Stimulated activated CD8-positive, alpha-beta memory T cell treated with anti-CD3 and anti-CD28 coated beads, Interleukin-12 subunit alpha, Interleukin-12 subunit beta, amount 100 ng/mL, for 24 hours (primary cell): ENCODE measurements at regions not wholly inside any gene's neighbourhood (a gene's known extent, or its start where the extent isn't known, plus 50 kb on each side); places are given as distances from the start of the nearest gene placed in this dataset.

Experiments
- DNase-seq: peaks from one replicate; pipeline ENCODE4 v3.0.0-alpha.2; 2020; ENCODE audit errors: extremely low read depth

- DNase-seq: no peak
Measured at GRCh38 chr15:69841113-69841828, 256.4 kb downstream of the TLE3 start.

- DNase-seq: no peak
Measured at GRCh38 chr15:69842851-69843250, 254.9 kb downstream of the TLE3 start.

GRCh38 chr15:69843276-69843899, 254.3 kb downstream of the TLE3 start:
- DNase-seq: no peak

DNA sequence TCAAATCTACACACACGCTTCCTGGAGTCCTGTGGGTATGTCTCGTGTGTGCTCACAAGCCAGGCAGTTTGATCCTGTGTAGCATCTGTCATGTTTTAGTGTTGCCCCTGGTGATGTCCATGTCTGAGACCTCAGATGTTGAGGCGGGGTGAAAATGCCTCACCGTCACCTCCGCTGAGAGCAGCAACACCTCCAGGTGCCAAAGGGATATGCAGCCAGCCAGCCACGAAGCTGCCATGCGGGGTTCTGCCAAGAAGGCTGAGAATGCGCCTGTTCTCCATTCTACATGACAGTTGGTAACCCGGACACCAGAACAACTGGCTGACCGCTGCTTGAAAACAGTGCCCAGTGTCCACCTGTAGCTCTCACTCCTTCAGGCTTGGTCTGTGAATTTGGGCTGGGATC, 253.8 kb downstream of the TLE3 start:
- DNase-seq: no peak

- DNase-seq: no peak
Measured at GRCh38 chr15:69845159-69845558, 252.6 kb downstream of the TLE3 start.

- DNase-seq: no peak
Measured at GRCh38 chr15:69847625-69848024, 250.1 kb downstream of the TLE3 start.

- no peak for DNase-seq
Measured at GRCh38 chr15:69848096-69848495, 249.6 kb downstream of the TLE3 start.

DNA sequence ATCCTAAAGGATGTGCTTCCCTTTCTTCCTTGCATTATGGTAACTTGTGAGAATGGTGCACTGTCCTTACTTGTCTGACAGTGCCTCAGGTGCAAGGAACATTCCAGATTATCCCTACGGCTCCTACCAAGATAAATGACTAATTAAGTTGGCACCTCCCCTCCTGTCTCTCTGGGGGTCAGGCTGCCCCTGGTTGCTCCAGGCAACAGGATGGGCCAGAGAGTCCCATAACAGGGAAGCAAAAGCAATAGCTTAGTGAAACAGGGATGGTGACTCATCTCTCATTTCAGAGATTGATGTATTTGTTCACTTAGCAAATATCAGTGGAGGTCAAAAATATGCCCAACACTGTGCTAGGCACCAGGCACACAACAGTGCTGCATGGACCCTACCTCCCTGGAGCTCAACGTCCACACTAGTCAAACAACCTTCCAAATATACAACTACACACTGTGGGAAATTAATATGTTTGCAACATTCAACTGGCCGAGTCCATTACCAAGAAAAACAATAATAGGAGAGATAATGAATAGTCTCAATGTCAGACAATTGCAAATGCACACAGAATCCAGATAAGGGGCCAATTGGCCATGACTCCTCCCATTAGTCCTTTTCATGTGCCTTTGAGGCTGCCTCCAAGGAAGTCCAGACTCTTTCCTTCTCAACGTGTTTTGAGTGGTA, 249.0 kb downstream of the TLE3 start:
- no peak for DNase-seq

DNA sequence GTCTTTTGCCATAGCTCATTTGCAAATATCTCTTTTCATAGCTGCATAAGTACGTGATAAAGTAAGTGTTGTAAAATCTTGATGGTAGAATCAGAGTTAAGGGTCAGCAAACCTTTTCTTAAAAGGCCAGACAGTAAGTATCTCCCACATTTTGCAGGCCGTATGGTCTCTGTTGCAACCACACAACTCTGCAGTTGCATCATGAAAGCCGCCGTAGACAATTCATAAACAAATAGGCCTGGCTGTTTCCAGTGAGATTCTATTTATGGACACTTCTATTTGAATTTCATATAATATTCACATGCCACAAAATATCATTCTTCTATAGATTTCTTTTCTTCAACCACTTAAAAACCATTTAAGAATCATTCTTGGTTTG, 248.5 kb downstream of the TLE3 start:
- DNase-seq: no peak

GRCh38 chr15:69852482-69852881, 245.2 kb downstream of the TLE3 start:
- DNase-seq: no peak

- no peak for DNase-seq
Measured at GRCh38 chr15:69852916-69853315, 244.8 kb downstream of the TLE3 start.

GRCh38 chr15:69853544-69853951, 244.2 kb downstream of the TLE3 start:
- DNase-seq: no peak

DNA sequence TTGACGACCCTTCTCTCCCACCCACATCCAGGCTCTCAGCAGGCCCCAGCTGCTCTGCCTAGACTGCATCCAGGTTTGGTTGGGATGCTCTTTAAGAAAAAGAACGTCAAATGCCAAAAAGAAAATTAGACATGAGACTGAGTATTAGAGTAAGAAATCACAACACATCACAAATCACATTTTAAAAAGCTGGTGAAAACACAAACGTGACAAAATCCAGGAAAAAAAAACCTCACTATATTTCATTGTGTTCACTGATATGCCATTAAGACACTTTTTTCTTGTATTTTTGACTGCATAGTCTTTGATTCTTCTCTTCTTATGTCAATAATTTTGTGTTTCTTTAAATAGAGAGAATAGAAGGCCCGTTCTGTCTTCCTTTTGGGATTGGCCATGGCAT, 243.7 kb downstream of the TLE3 start:
- no peak for DNase-seq

GRCh38 chr15:69854521-69855181, 243.1 kb downstream of the TLE3 start:
- no peak for DNase-seq

DNA sequence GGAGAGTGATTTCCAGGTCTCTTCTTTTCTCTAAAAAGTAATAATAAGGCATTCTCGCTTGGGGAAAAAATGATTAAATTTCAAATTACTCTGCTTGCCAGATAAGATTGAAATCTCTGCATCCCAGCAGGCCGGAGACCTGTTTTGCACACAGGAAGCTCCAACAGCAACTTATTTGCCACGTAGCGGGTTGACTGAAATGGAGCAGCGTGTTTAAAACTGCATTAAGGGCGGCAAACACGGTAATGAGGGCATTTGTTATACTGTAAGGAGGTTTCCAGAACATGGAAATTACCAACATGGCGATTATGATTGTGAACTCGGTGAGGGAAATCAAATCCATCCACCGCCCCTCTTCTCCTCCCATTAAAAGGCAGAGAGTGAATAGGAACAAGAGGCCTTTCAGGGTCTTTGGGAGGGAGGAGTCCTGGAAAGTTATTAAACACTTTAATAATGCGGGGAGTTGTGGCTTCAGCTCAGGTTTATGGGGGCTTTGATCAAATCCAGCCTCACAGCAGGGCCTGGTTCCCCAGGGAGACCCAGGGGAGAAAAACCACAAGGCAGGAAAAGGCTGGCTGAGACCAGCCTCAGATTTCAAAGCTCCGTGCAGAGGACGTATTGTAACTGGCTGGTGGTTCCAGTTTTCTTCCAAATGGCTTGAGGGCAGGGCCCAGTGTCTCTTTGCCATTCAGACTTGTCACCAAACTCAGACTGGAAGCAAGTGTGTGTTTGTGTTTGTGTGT, 242.3 kb downstream of the TLE3 start:
- no peak for DNase-seq

- DNase-seq: no peak
Measured at GRCh38 chr15:69857250-69857649, 240.5 kb downstream of the TLE3 start.

DNA sequence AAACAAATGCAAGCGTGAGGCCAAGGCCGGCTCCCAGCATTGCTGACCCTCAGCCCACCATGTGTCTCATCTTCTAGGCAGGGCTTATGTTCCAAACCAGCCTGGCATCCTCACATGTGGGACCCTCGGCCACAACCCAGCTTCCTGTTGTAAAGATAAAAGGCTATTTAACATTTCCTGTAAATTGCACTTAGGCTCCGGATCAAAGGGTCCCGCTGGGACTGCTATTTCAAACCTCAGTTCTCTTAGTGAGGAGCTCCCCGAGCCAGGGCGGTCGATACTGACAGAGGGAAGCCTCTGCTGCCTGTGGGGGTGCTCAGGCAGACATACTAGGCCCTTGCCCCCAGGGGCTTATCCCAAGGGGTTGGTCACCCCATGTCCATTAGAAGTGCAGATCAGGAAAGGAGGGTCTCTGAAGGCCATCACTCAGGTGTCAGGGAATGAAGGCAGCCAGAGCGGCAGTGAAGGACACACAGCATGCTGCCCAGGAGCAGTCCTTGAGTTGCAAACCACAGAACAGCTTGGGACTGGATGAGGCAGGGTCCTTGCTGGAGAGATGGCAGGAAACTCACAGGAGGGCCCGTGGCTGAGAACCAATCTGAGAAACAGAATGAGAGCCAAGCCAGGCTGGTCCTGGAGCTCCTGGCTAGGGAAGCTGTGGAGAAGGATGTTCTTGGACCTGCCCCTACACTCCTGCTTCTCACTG, 239.9 kb downstream of the TLE3 start:
- DNase-seq: no peak

DNA sequence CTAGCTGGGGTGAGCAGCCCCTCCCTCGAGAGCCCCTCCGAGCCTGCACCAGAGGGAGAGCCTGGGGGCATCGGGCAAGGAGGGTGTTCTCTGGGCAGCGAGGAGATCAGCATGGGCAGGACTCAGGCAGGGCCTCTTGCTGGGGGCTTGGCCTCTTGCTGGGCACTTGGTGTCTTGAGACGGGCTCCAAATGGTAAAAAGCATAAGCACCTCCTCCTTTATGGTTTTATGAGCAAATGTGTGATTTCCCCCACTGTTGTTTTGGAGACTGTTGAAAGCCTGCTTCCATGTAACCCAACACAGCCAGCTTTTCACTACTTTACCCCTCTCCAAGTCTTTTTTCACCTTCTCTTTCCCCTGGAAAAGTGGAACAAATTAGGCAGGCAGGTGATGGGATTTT, 239.3 kb downstream of the TLE3 start:
- no peak for DNase-seq

GRCh38 chr15:69859866-69860265, 237.9 kb downstream of the TLE3 start:
- no peak for DNase-seq

GRCh38 chr15:69860321-69860720, 237.4 kb downstream of the TLE3 start:
- no peak for DNase-seq

DNA sequence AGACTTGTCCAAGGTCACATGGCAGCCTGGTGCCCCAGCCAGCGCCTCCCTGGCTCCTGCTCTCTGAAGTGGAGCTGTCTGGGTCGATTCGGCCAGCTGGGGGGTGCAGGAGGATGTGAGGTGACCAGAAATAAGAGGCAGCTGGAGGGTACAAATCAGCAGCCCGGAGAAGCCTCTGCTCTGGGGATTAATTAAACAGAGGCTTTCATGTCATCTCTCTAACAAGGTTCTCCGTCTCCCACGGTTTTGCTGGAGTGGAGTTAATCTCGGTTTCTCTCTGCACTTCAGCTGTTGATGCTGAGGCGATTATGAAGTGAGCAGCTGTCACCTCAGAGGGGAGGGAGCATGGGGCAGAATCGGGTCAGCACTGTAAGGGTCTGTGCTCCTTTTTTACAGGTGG, 236.8 kb downstream of the TLE3 start:
- no peak for DNase-seq
